CD4-positive, alpha-beta T cell treated with Interleukin-21 for 1 hour (primary cell): ENCODE measurements at regions not wholly inside any gene's neighbourhood (a gene's known extent, or its start where the extent isn't known, plus 50 kb on each side); places are given as distances from the start of the nearest gene placed in this dataset.
"Not testable (repeated sequence)": the region's sequence is repeated elsewhere in the genome, so short reads cannot be mapped to it uniquely, and the experiment has no call there.

Experiments
- DNase-seq: peaks from one replicate; pipeline ENCODE4 v3.0.0-alpha.2; 2020

- no peak for DNase-seq
Observed at GRCh38 chr2:242054881-242055801, 185.6 kb downstream of the RTP5 start.

- DNase-seq, result no peak
Observed at GRCh38 chr2:242056026-242056425, 186.5 kb downstream of the RTP5 start.

- DNase-seq, result no peak
Observed at GRCh38 chr2:242056785-242057184, 187.3 kb downstream of the RTP5 start.

- DNase-seq, result no peak
Observed at GRCh38 chr2:242057379-242058040, 188.0 kb downstream of the RTP5 start.

GRCh38 chr2:242058116-242058680, 188.7 kb downstream of the RTP5 start:
- no peak for DNase-seq

- no peak for DNase-seq
Observed at GRCh38 chr2:242059566-242059965, 190.0 kb downstream of the RTP5 start.

GRCh38 chr2:242060212-242060835, 190.8 kb downstream of the RTP5 start:
- DNase-seq, result no peak

- not testable (repeated sequence) for DNase-seq
Observed at GRCh38 chr2:242061930-242062329, 192.4 kb downstream of the RTP5 start.

GRCh38 chr2:242063436-242063835, 193.9 kb downstream of the RTP5 start:
- no peak for DNase-seq

- DNase-seq, result no peak
Observed at GRCh38 chr2:242063850-242064249, 194.3 kb downstream of the RTP5 start.

GRCh38 chr2:242064364-242065250, 195.1 kb downstream of the RTP5 start:
- no peak for DNase-seq

GRCh38 chr2:242065426-242065825, 195.9 kb downstream of the RTP5 start:
- no peak for DNase-seq

GRCh38 chr2:242069018-242069417, 199.5 kb downstream of the RTP5 start:
- DNase-seq, result no peak

- DNase-seq, result not testable (repeated sequence)
Observed at GRCh38 chr2:242069938-242070395, 200.4 kb downstream of the RTP5 start.

GRCh38 chr2:242070726-242071125, 201.2 kb downstream of the RTP5 start:
- not testable (repeated sequence) for DNase-seq

GRCh38 chr2:242071377-242071776, 201.8 kb downstream of the RTP5 start:
- DNase-seq, result not testable (repeated sequence)

GRCh38 chr2:242071936-242072335, 202.4 kb downstream of the RTP5 start:
- DNase-seq, result not testable (repeated sequence)

GRCh38 chr2:242075168-242075567, 205.6 kb downstream of the RTP5 start:
- DNase-seq, result no peak

- no peak for DNase-seq
Observed at GRCh38 chr2:242075696-242076095, 206.2 kb downstream of the RTP5 start.

- DNase-seq, result not testable (repeated sequence)
Observed at GRCh38 chr2:242076184-242076583, 206.7 kb downstream of the RTP5 start.

GRCh38 chr2:242078426-242078825, 208.9 kb downstream of the RTP5 start:
- not testable (repeated sequence) for DNase-seq

GRCh38 chr2:242079792-242080191, 210.3 kb downstream of the RTP5 start:
- not testable (repeated sequence) for DNase-seq
